IMR-90 (cell line): ENCODE measurements at regions not wholly inside any gene's neighbourhood (a gene's known extent, or its start where the extent isn't known, plus 50 kb on each side); places are given as distances from the start of the nearest gene placed in this dataset.

Source experiments
- ATAC-seq: fragments of 200-7000 bp; cut with Tn5 transposase; 2 replicates; pipeline ENCODE4 v1.9.1; 2020; ENCODE audit warnings: low read depth, mild to moderate bottlenecking, moderate library complexity
- BruUV-seq: library from RNA; stranded (reverse); fragments of 400-500 nt; replicated peaks from 2 replicates; lab custom pipeline; 2021; lab: Mats Ljungman, UMichigan
- CTCF ChIA-PET: fragments of 300-600 bp; formaldehyde crosslinking; extraction: SDS; loops from one replicate; lab custom pipeline; 2021; ENCODE audit warnings: antibody characterized with exemption; lab: Yijun Ruan, JAX
- POLR2A ChIA-PET: fragments of 300-600 bp; sonication (Branson Sonifier 250); formaldehyde crosslinking; loops from one replicate; lab custom pipeline; 2022; ENCODE audit warnings: antibody characterized with exemption; ENCODE audit not compliant: unreplicated experiment; lab: Charles Lee
- DNase-seq: peaks from one replicate; pipeline ENCODE4 v3.0.0; 2013
- H2AFZ ChIP-seq: replicated peaks from 2 replicates; pipeline ENCODE3; 2013; ENCODE audit warnings: low read length, mild to moderate bottlenecking; ENCODE audit not compliant: poor library complexity
- H2AK5ac ChIP-seq: 2 replicates; pipeline ENCODE4 v1.6.1; 2013; ENCODE audit warnings: low read depth, low read length, inconsistent platforms
- H2AK9ac ChIP-seq: replicated peaks from 2 replicates; pipeline ENCODE3; 2013; ENCODE audit warnings: mild to moderate bottlenecking, low read depth, low read length, moderate library complexity; ENCODE audit not compliant: poor library complexity
- H2BK120ac ChIP-seq: 2 replicates; pipeline ENCODE4 v1.6.1; 2013; ENCODE audit warnings: low read depth, low read length, inconsistent platforms
- H2BK15ac ChIP-seq: 3 replicates; pipeline ENCODE4 v1.6.1; 2013; ENCODE audit warnings: low read depth, low read length, inconsistent platforms
- H2BK20ac ChIP-seq: 2 replicates; pipeline ENCODE4 v1.6.1; 2013; ENCODE audit warnings: low read depth, mild to moderate bottlenecking, inconsistent platforms, low read length, moderate library complexity
- H2BK5ac ChIP-seq: 2 replicates; pipeline ENCODE4 v1.6.1; 2013; ENCODE audit warnings: mild to moderate bottlenecking, low read depth, low read length, inconsistent platforms; ENCODE audit not compliant: poor library complexity, severe bottlenecking
- H3K14ac ChIP-seq: replicated peaks from 2 replicates; pipeline ENCODE4 v1.6.1; 2013; ENCODE audit warnings: low read depth, low read length, inconsistent platforms
- H3K18ac ChIP-seq: 2 replicates; pipeline ENCODE4 v1.6.1; 2013; ENCODE audit warnings: low read depth, low read length, control low read depth
- H3K23ac ChIP-seq: 2 replicates; pipeline ENCODE4 v1.6.1; 2013; ENCODE audit warnings: low read depth, low read length, inconsistent platforms
- H3K27ac ChIP-seq: 2 replicates; pipeline ENCODE4 v1.5.1; 2013; ENCODE audit warnings: mild to moderate bottlenecking, control low read depth, low read length; ENCODE audit not compliant: insufficient read depth
- H3K27me3 ChIP-seq: 2 replicates; pipeline ENCODE4 v1.6.1; 2013; ENCODE audit warnings: low read length; ENCODE audit not compliant: control insufficient read depth, insufficient read depth
- H3K36me3 ChIP-seq: 2 replicates; pipeline ENCODE4 v1.6.1; 2013; ENCODE audit warnings: low read length, mixed read lengths; ENCODE audit not compliant: control insufficient read depth, insufficient read depth
- H3K4ac ChIP-seq: 2 replicates; pipeline ENCODE4 v1.6.1; 2013; ENCODE audit warnings: low read depth, low read length, inconsistent platforms
- H3K4me1 ChIP-seq: 2 replicates; pipeline ENCODE4 v1.6.1; 2013; ENCODE audit warnings: low read length, mixed read lengths; ENCODE audit not compliant: control insufficient read depth, insufficient read depth
- H3K4me2 ChIP-seq: 2 replicates; pipeline ENCODE4 v1.6.1; 2013; ENCODE audit warnings: low read depth, mild to moderate bottlenecking, control low read depth, low read length, moderate library complexity
- H3K4me3 ChIP-seq: 2 replicates; pipeline ENCODE4 v1.5.1; 2013; ENCODE audit warnings: low read depth, mild to moderate bottlenecking, control low read depth, low read length, moderate library complexity; ENCODE audit not compliant: insufficient read depth
- H3K56ac ChIP-seq: 2 replicates; pipeline ENCODE4 v1.6.1; 2013; ENCODE audit warnings: low read length, inconsistent platforms; ENCODE audit not compliant: insufficient read depth; ENCODE audit errors: extremely low read depth
- H3K79me1 ChIP-seq, 2 experiments: 2 replicates each; pipeline ENCODE4 v1.6.1; 2013; ENCODE audit warnings: low read length in 2 of 2, inconsistent platforms in 1 of 2, low read depth in 1 of 2
- H3K9ac ChIP-seq: 2 replicates; pipeline ENCODE4 v1.6.1; 2013; ENCODE audit warnings: low read depth, low read length, control low read depth
- H3K9me1 ChIP-seq: 2 replicates; pipeline ENCODE4 v1.6.1; 2013; ENCODE audit warnings: low read length, inconsistent platforms; ENCODE audit not compliant: insufficient read depth
- H3K9me3 ChIP-seq: 2 replicates; pipeline ENCODE4 v1.6.1; 2013; ENCODE audit warnings: low read length; ENCODE audit not compliant: control insufficient read depth, insufficient read depth
- H4K20me1 ChIP-seq: 2 replicates; pipeline ENCODE4 v1.6.1; 2013; ENCODE audit warnings: low read length, inconsistent platforms; ENCODE audit not compliant: insufficient read depth
- H4K5ac ChIP-seq: 2 replicates; pipeline ENCODE4 v1.6.1; 2013; ENCODE audit warnings: mild to moderate bottlenecking, low read depth, low read length, control low read depth
- H4K8ac ChIP-seq, 2 experiments: 2 replicates each; pipeline ENCODE4 v1.6.1; 2013; ENCODE audit warnings: low read depth in 2 of 2, low read length in 2 of 2, control low read depth in 1 of 2, inconsistent platforms in 1 of 2
- H4K91ac ChIP-seq: 2 replicates; pipeline ENCODE4 v1.6.1; 2013; ENCODE audit warnings: low read depth, low read length, inconsistent platforms; ENCODE audit not compliant: insufficient read depth
- BHLHE40 ChIP-seq: fragments of 150-350 bp; IDR thresholded peaks from 2 replicates; pipeline ENCODE4 v1.6.1; 2016; ENCODE audit warnings: mild to moderate bottlenecking, low read depth, low read length
- CEBPB ChIP-seq: IDR thresholded peaks from 2 replicates; pipeline ENCODE4 v1.6.1; 2012; ENCODE audit warnings: low read depth, low read length, improper control_type of control experiment
- CHD1 ChIP-seq: IDR thresholded peaks from 2 replicates; pipeline ENCODE4 v1.6.1; 2012; ENCODE audit warnings: low read depth, low read length, improper control_type of control experiment
- FOS ChIP-seq: fragments of 150-350 bp; IDR thresholded peaks from 2 replicates; pipeline ENCODE4 v1.6.1; 2016; ENCODE audit warnings: low read depth, low read length
- MAFK ChIP-seq: IDR thresholded peaks from 2 replicates; pipeline ENCODE4 v1.6.1; 2012; ENCODE audit warnings: low read depth, low read length, improper control_type of control experiment
- MAZ ChIP-seq: IDR thresholded peaks from 2 replicates; pipeline ENCODE4 v1.6.1; 2012; ENCODE audit warnings: low read depth, mild to moderate bottlenecking, low read length, improper control_type of control experiment, moderate library complexity, borderline replicate concordance
- MXI1 ChIP-seq: IDR thresholded peaks from 2 replicates; pipeline ENCODE4 v1.6.1; 2012; ENCODE audit warnings: low read depth, mild to moderate bottlenecking, low read length, moderate library complexity, borderline replicate concordance
- NFE2L2 ChIP-seq: fragments of 150-350 bp; IDR thresholded peaks from 2 replicates; pipeline ENCODE4 v1.6.1; 2016; ENCODE audit warnings: low read depth, mild to moderate bottlenecking, low read length
- POLR2A ChIP-seq: IDR thresholded peaks from 2 replicates; pipeline ENCODE4 v1.6.1; 2012; ENCODE audit warnings: mild to moderate bottlenecking, low read depth, low read length
- RAD21 ChIP-seq: IDR thresholded peaks from 2 replicates; pipeline ENCODE4 v1.6.1; 2012; ENCODE audit warnings: low read length, improper control_type of control experiment
- RCOR1 ChIP-seq: IDR thresholded peaks from 2 replicates; pipeline ENCODE4 v1.6.1; 2012; ENCODE audit warnings: mild to moderate bottlenecking, low read length, improper control_type of control experiment; ENCODE audit not compliant: insufficient replicate concordance
- RFX5 ChIP-seq: IDR thresholded peaks from 2 replicates; pipeline ENCODE4 v1.8.0; 2012; ENCODE audit warnings: low read depth, mild to moderate bottlenecking, low read length, moderate library complexity
- SMC3 ChIP-seq: fragments of 150-350 bp; IDR thresholded peaks from 2 replicates; pipeline ENCODE4 v1.6.1; 2016; ENCODE audit warnings: low read depth, mild to moderate bottlenecking, antibody characterized with exemption, low read length, moderate library complexity
- WGBS, 2 experiments: methylation state at CpG; one replicate each; pipeline versions ENCODE4 v1.1.5 to v1.1.7; 2013; ENCODE audit warnings: missing lambda C conversion rate in 2 of 2; ENCODE audit not compliant: insufficient read length in 1 of 2; ENCODE audit errors: extremely low coverage in 2 of 2; 5-methylcytosine and 5-hydroxymethylcytosine counted together
- dilution Hi-C: fragments of 300-500 bp; cut with HindIII; formaldehyde crosslinking; loops from one replicate; pipeline ENCODE4 v1.14.3; 2018; ENCODE audit warnings: low sequenced_read_pairs; ENCODE audit not compliant: unreplicated experiment
- in situ Hi-C: fragments of 300-500 bp; cut with MboI; formaldehyde crosslinking; loops from 3 replicates; pipeline ENCODE4 v1.14.3; 2019; ENCODE audit warnings: low sequenced_read_pairs, inconsistent platforms, mixed read lengths
- intact Hi-C: fragments of 100-400 bp; cut with micrococcal nuclease; formaldehyde crosslinking; loops from 2 replicates; pipeline ENCODE4 v1.10.0; 2022
- TF ChIP-seq, protein P1 (sequence below): fragments of 150-350 bp; IDR thresholded peaks from 2 replicates; pipeline ENCODE4 v1.6.1; 2017; ENCODE audit warnings: mild to moderate bottlenecking, antibody characterized with exemption, low read length, low read depth
- TF ChIP-seq, protein P2 (sequence below): fragments of 150-350 bp; IDR thresholded peaks from 2 replicates; pipeline ENCODE4 v1.6.1; 2016; ENCODE audit warnings: low read depth, mild to moderate bottlenecking, low read length, moderate library complexity, borderline replicate concordance
- TF ChIP-seq, protein P3 (sequence below): conservative IDR thresholded peaks from 2 replicates; pipeline ENCODE4 v1.5.1; 2012; ENCODE audit warnings: mild to moderate bottlenecking, low read depth, low read length, improper control_type of control experiment

DNA sequence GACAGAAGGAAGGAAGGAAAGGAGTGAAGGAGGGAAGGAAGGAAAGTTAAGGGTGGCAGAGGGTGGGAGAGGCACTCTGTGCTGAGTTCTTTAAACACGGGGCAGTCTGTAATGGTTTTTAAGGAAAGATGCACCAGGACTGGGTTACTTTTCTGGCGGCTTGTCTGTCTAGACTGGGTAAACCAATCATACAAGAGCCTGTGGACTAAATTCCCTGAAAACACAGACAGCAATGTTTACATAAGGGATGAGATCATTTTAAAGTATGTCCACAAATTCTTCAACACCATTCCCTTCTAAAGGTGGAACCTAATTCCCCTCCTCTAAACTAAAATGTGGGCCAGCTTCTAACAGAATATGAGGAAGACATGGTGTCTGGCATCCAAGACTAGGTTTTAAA is 235.5 kb upstream of the IGF1R start:
- CTCF ChIA-PET, result no interaction called here
- no peak overlapping the region for H2BK5ac ChIP-seq
- TF ChIP-seq, protein P1, sequence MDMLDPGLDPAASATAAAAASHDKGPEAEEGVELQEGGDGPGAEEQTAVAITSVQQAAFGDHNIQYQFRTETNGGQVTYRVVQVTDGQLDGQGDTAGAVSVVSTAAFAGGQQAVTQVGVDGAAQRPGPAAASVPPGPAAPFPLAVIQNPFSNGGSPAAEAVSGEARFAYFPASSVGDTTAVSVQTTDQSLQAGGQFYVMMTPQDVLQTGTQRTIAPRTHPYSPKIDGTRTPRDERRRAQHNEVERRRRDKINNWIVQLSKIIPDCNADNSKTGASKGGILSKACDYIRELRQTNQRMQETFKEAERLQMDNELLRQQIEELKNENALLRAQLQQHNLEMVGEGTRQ, result no peak
- TF ChIP-seq CEBPB, result no peak
- no peak for TF ChIP-seq SMC3
- no peak for TF ChIP-seq CHD1
- no peak for TF ChIP-seq NFE2L2
- TF ChIP-seq POLR2A, result no peak
- TF ChIP-seq MAFK, result no peak
- no peak for TF ChIP-seq BHLHE40
- TF ChIP-seq FOS, result no peak
- TF ChIP-seq, protein P2, sequence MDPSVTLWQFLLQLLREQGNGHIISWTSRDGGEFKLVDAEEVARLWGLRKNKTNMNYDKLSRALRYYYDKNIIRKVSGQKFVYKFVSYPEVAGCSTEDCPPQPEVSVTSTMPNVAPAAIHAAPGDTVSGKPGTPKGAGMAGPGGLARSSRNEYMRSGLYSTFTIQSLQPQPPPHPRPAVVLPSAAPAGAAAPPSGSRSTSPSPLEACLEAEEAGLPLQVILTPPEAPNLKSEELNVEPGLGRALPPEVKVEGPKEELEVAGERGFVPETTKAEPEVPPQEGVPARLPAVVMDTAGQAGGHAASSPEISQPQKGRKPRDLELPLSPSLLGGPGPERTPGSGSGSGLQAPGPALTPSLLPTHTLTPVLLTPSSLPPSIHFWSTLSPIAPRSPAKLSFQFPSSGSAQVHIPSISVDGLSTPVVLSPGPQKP, result no peak
- no peak for TF ChIP-seq MAZ
- no peak for TF ChIP-seq RCOR1
- TF ChIP-seq RFX5, result no peak
- TF ChIP-seq RAD21, result no peak
- TF ChIP-seq, protein P3, sequence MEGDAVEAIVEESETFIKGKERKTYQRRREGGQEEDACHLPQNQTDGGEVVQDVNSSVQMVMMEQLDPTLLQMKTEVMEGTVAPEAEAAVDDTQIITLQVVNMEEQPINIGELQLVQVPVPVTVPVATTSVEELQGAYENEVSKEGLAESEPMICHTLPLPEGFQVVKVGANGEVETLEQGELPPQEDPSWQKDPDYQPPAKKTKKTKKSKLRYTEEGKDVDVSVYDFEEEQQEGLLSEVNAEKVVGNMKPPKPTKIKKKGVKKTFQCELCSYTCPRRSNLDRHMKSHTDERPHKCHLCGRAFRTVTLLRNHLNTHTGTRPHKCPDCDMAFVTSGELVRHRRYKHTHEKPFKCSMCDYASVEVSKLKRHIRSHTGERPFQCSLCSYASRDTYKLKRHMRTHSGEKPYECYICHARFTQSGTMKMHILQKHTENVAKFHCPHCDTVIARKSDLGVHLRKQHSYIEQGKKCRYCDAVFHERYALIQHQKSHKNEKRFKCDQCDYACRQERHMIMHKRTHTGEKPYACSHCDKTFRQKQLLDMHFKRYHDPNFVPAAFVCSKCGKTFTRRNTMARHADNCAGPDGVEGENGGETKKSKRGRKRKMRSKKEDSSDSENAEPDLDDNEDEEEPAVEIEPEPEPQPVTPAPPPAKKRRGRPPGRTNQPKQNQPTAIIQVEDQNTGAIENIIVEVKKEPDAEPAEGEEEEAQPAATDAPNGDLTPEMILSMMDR, result no peak
- no peak for TF ChIP-seq MXI1

More for the DNA sequence above, 235.5 kb upstream of the IGF1R start:
- Histone ChIP-seq H4K8ac (no peak overlapping the region), H3K9ac (no peak overlapping the region), H2AK5ac (no peak overlapping the region), H3K14ac (no peak overlapping the region), H3K23ac (no peak overlapping the region), H2BK120ac (no peak overlapping the region), H4K20me1 (no peaks in the 10 kb centered on the region), H4K91ac (no peak overlapping the region), H3K27me3 (no peaks in the 10 kb centered on the region; the same call in 1 of the 2 replicates), H3K4me1 (no peaks in the 10 kb centered on the region), H3K18ac (no peak overlapping the region), H3K4ac (no peak overlapping the region), H2AFZ (no peak overlapping the region), H2BK15ac (no peak overlapping the region), H3K36me3 (no peaks in the 10 kb centered on the region), H3K9me3 (no peaks in the 10 kb centered on the region), H3K79me1 (no peaks in the 10 kb centered on the region), H4K5ac (no peak overlapping the region), H3K4me3 (no peak overlapping the region), H3K56ac (no peak overlapping the region), H2BK20ac (no peak overlapping the region), H2AK9ac (no peak overlapping the region), H3K9me1 (no peaks in the 10 kb centered on the region), H3K27ac (no peak overlapping the region), H3K4me2 (no peak overlapping the region)
- dilution Hi-C loops, result no loop called here
- intact Hi-C loops, result no loop called here
- BruUV-seq, result no TSS peak
- WGBS, 2 experiments, result no CpG with 5 or more reads among the region's 2 CpGs
- POLR2A ChIA-PET, result no interaction called here
- in situ Hi-C loops, result no loop called here
- no peak for DNase-seq
- ATAC-seq, result no peak
